Coronary artery (tissue), 2 donors: ENCODE measurements at regions not wholly inside any gene's neighbourhood (a gene's known extent, or its start where the extent isn't known, plus 50 kb on each side); places are given as distances from the start of the nearest gene placed in this dataset.

ENCODE experiments used
- DNase-seq: peaks from one replicate; pipeline ENCODE4 v3.0.0-alpha.2; 2017; ENCODE audit warnings: low spot score
- H3K27ac ChIP-seq, 2 donors: fragments of 200-600 bp; sonication (generic); one replicate each; pipeline ENCODE4 v1.5.1; 2016 to 2019
- H3K4me3 ChIP-seq: fragments of 200-600 bp; sonication (generic); 2 replicates; pipeline ENCODE4 v1.5.1; 2016; ENCODE audit warnings: mild to moderate bottlenecking, moderate library complexity
- CTCF ChIP-seq: fragments of 200-600 bp; sonication (generic); IDR thresholded peaks from one replicate; pipeline ENCODE4 v1.5.1; 2019; ENCODE audit warnings: antibody characterized with exemption

GRCh38 chr15:97194750-97195149, 765.8 kb upstream of the ARRDC4 start:
- no peak overlapping the region for H3K4me3 ChIP-seq
- H3K27ac ChIP-seq = no peak overlapping the region
- TF ChIP-seq CTCF = no peak
- no peak for DNase-seq

- no peak for TF ChIP-seq CTCF
- no peak overlapping the region for H3K27ac ChIP-seq
- no peak for DNase-seq
Observed at GRCh38 chr15:97196048-97197014, 764.2 kb upstream of the ARRDC4 start.

GRCh38 chr15:97199393-97200051, 761.0 kb upstream of the ARRDC4 start:
- Histone ChIP-seq H3K4me3 (no peak overlapping the region), H3K27ac (no peak overlapping the region)
- DNase-seq = no peak
- TF ChIP-seq CTCF = no peak

More at GRCh38 chr15:97196048-97197014, 764.2 kb upstream of the ARRDC4 start:
- H3K4me3 ChIP-seq = no peak overlapping the region

GRCh38 chr15:97200161-97200560, 760.3 kb upstream of the ARRDC4 start:
- H3K27ac ChIP-seq = no peak overlapping the region
- TF ChIP-seq CTCF = no peak
- no peak for DNase-seq
- H3K4me3 ChIP-seq = no peak overlapping the region

GRCh38 chr15:97210277-97210676, 750.2 kb upstream of the ARRDC4 start:
- DNase-seq = no peak
- no peak overlapping the region for H3K27ac ChIP-seq
- TF ChIP-seq CTCF = no peak

GRCh38 chr15:97215629-97216028, 744.9 kb upstream of the ARRDC4 start:
- no peak overlapping the region for H3K4me3 ChIP-seq
- H3K27ac ChIP-seq = no peak overlapping the region
- no peak for DNase-seq
- TF ChIP-seq CTCF = no peak

More at GRCh38 chr15:97210277-97210676, 750.2 kb upstream of the ARRDC4 start:
- no peak overlapping the region for H3K4me3 ChIP-seq
